ENCODE measurements at regions not wholly inside any gene's neighbourhood (a gene's known extent, or its start where the extent isn't known, plus 50 kb on each side); places are given as distances from the start of the nearest gene placed in this dataset.

GRCh38 chr7:15989194-15989593 is 302.7 kb upstream of the MEOX2 start:
- Histone ChIP-seq H3F3A (replicated peaks; ENCODE audit: low read depth) (no peaks in the 10 kb centered on the region), H3K4me3 (no peak overlapping the region), H3K79me2 (replicated peaks; ENCODE audit: insufficient read depth) (no peaks in the 10 kb centered on the region), H3K4me1 (ENCODE audit: insufficient read depth) (peaks cover 25% of the 10 kb centered on the region), H4K20me1 (replicated peaks; ENCODE audit: insufficient read depth) (no peaks in the 10 kb centered on the region), H3K9me2 (ENCODE audit: insufficient read depth) (no peaks in the 10 kb centered on the region; the same call in 1 of the 2 replicates), H3K36me3 (ENCODE audit: insufficient read depth) (no peaks in the 10 kb centered on the region), H3K27ac (ENCODE audit: low read depth) (no peak overlapping the region), H2AFZ (no peak overlapping the region), H3K27me3 (ENCODE audit: insufficient read depth) (no peaks in the 10 kb centered on the region), H3K4me2 (no peak overlapping the region)
- no peaks in the 10 kb centered on the region for H3K27me3 Mint-ChIP-seq (ENCODE audit: insufficient read depth, low read depth, poor library complexity)
- ATAC-seq (no peak), DNase-seq (ENCODE audit: low spot score) (no peak)
- H3K36me3 Mint-ChIP-seq (ENCODE audit: low read depth), result no peaks in the 10 kb centered on the region
- no peaks in the 10 kb centered on the region for H3K9me3 Mint-ChIP-seq
- H3K4me3 Mint-ChIP-seq, result no peak overlapping the region
- H3K27ac Mint-ChIP-seq, result no peak overlapping the region
- H3K4me1 Mint-ChIP-seq, result peaks cover 34% of the 10 kb centered on the region
- no peak for TF ChIP-seq STAT1 (IDR thresholded peaks at IDR 0.05; ENCODE audit: unreplicated experiment)
- TF ChIP-seq CTCF (conservative IDR thresholded peaks at IDR 0.05; ENCODE audit: low read depth in 2 of 2), result no peak
- TF ChIP-seq ZNF331 (CRISPR knock-in tag; IDR thresholded peaks at IDR 0.05; ENCODE audit: low read depth), result no peak
- no peak for TF ChIP-seq ZNF462 (CRISPR knock-in tag; IDR thresholded peaks at IDR 0.05)
- TF ChIP-seq JUNB (IDR thresholded peaks at IDR 0.05; ENCODE audit: unreplicated experiment), result no peak
- TF ChIP-seq EZH2phosphoT487 (IDR thresholded peaks at IDR 0.05; ENCODE audit: unreplicated experiment), result no peak

Measured in GM23338 (cell line).